ENCODE measurements at regions not wholly inside any gene's neighbourhood (a gene's known extent, or its start where the extent isn't known, plus 50 kb on each side); places are given as distances from the start of the nearest gene placed in this dataset.

- DNase-seq, result no peak
- Histone ChIP-seq H2AFZ (ENCODE audit: low read length) (no peak overlapping the region), H3K9ac (ENCODE audit: low read length) (no peak overlapping the region), H3K4me1 (ENCODE audit: low read length) (no peaks in the 10 kb centered on the region), H3K9me2 (replicated peaks; ENCODE audit: insufficient read depth, low read length) (no peaks in the 10 kb centered on the region), H3K9me3 (ENCODE audit: low read length) (no peaks in the 10 kb centered on the region), H3K27me3 (ENCODE audit: low read length) (no peaks in the 10 kb centered on the region; the same call in 1 of the 2 replicates), H3K36me3 (ENCODE audit: insufficient read depth, low read length) (no peaks in the 10 kb centered on the region), H3K27ac (ENCODE audit: low read length) (no peak overlapping the region), H4K20me1 (ENCODE audit: insufficient read depth, low read depth, low read length) (no peaks in the 10 kb centered on the region), H3K79me2 (ENCODE audit: low read length) (no peaks in the 10 kb centered on the region), H3K4me3 (ENCODE audit: low read length) (no peak overlapping the region), H3K4me2 (ENCODE audit: low read depth, low read length, poor library complexity, severe bottlenecking) (no peak overlapping the region)
Observed at GRCh38 chr20:60334911-60335310, 376.7 kb downstream of the CDH26 start.

- Histone ChIP-seq H3K27ac (ENCODE audit: low read length) (no peak overlapping the region), H3K4me1 (ENCODE audit: low read length) (no peaks in the 10 kb centered on the region)
- DNase-seq, result no peak
Observed at GRCh38 chr20:60338556-60338955, 380.3 kb downstream of the CDH26 start.

DNA sequence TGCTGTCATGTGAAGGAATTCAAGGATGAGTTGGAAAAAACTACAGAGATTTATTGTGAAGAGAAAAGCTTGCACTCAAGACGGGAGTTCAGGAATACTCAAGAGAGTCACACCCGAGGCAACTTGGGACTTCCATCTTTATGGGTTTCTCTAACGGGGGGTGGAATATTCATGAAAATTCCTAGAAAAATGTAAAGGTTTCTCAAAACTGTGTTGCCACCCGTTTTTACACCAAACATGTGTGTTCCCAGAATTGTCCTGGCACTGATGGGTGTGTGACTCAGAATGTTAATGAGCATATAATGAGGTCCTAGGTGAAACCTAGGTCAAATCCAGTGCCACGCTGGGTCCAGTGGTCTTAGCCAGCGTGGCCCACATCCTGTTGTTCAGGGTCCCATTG lies 381.5 kb downstream of the CDH26 start:
- Histone ChIP-seq H3K4me1 (ENCODE audit: low read length) (no peaks in the 10 kb centered on the region), H3K4me2 (ENCODE audit: low read depth, low read length, poor library complexity, severe bottlenecking) (no peak overlapping the region), H3K36me3 (ENCODE audit: insufficient read depth, low read length) (no peaks in the 10 kb centered on the region), H3K9me3 (ENCODE audit: low read length) (no peaks in the 10 kb centered on the region), H3K9ac (ENCODE audit: low read length) (no peak overlapping the region), H3K9me2 (replicated peaks; ENCODE audit: insufficient read depth, low read length) (no peaks in the 10 kb centered on the region), H3K4me3 (ENCODE audit: low read length) (no peak overlapping the region), H2AFZ (ENCODE audit: low read length) (no peak overlapping the region), H3K27ac (ENCODE audit: low read length) (no peak overlapping the region), H3K27me3 (ENCODE audit: low read length) (no peaks in the 10 kb centered on the region; the same call in 1 of the 2 replicates), H3K79me2 (ENCODE audit: low read length) (no peaks in the 10 kb centered on the region), H4K20me1 (ENCODE audit: insufficient read depth, low read depth, low read length) (no peaks in the 10 kb centered on the region)
- no peak for DNase-seq

More at GRCh38 chr20:60338556-60338955, 380.3 kb downstream of the CDH26 start:
- Histone ChIP-seq H3K79me2 (ENCODE audit: low read length) (no peaks in the 10 kb centered on the region), H3K36me3 (ENCODE audit: insufficient read depth, low read length) (no peaks in the 10 kb centered on the region), H3K9me2 (replicated peaks; ENCODE audit: insufficient read depth, low read length) (no peaks in the 10 kb centered on the region), H3K4me2 (ENCODE audit: low read depth, low read length, poor library complexity, severe bottlenecking) (no peak overlapping the region), H3K9ac (ENCODE audit: low read length) (no peak overlapping the region), H2AFZ (ENCODE audit: low read length) (no peak overlapping the region), H3K27me3 (ENCODE audit: low read length) (no peaks in the 10 kb centered on the region; the same call in 1 of the 2 replicates), H4K20me1 (ENCODE audit: insufficient read depth, low read depth, low read length) (no peaks in the 10 kb centered on the region), H3K9me3 (ENCODE audit: low read length) (no peaks in the 10 kb centered on the region), H3K4me3 (ENCODE audit: low read length) (no peak overlapping the region)

- Histone ChIP-seq H3K4me2 (ENCODE audit: low read depth, low read length, poor library complexity, severe bottlenecking) (no peak overlapping the region), H3K9me3 (ENCODE audit: low read length) (no peaks in the 10 kb centered on the region), H3K4me1 (ENCODE audit: low read length) (no peaks in the 10 kb centered on the region), H3K9me2 (replicated peaks; ENCODE audit: insufficient read depth, low read length) (no peaks in the 10 kb centered on the region), H2AFZ (ENCODE audit: low read length) (no peak overlapping the region), H4K20me1 (ENCODE audit: insufficient read depth, low read depth, low read length) (no peaks in the 10 kb centered on the region), H3K36me3 (ENCODE audit: insufficient read depth, low read length) (no peaks in the 10 kb centered on the region), H3K27ac (ENCODE audit: low read length) (no peak overlapping the region), H3K4me3 (ENCODE audit: low read length) (no peak overlapping the region), H3K79me2 (ENCODE audit: low read length) (no peaks in the 10 kb centered on the region), H3K9ac (ENCODE audit: low read length) (no peak overlapping the region), H3K27me3 (ENCODE audit: low read length) (no peaks in the 10 kb centered on the region; the same call in 1 of the 2 replicates)
- no peak for DNase-seq
Observed at GRCh38 chr20:60340232-60340631, 382.0 kb downstream of the CDH26 start.

GRCh38 chr20:60341062-60341461 lies 382.8 kb downstream of the CDH26 start:
- H3K9ac ChIP-seq (ENCODE audit: low read length), result no peak overlapping the region
- H3K9me3 ChIP-seq (ENCODE audit: low read length), result no peaks in the 10 kb centered on the region
- H3K79me2 ChIP-seq (ENCODE audit: low read length), result no peaks in the 10 kb centered on the region
- no peaks in the 10 kb centered on the region for H3K36me3 ChIP-seq (ENCODE audit: insufficient read depth, low read length)
- DNase-seq, result no peak
- no peak overlapping the region for H3K4me3 ChIP-seq (ENCODE audit: low read length)
- no peaks in the 10 kb centered on the region for H3K9me2 ChIP-seq (replicated peaks; ENCODE audit: insufficient read depth, low read length)
- no peak overlapping the region for H2AFZ ChIP-seq (ENCODE audit: low read length)
- no peak overlapping the region for H3K4me2 ChIP-seq (ENCODE audit: low read depth, low read length, poor library complexity, severe bottlenecking)
- H3K27ac ChIP-seq (ENCODE audit: low read length), result no peak overlapping the region
- H3K4me1 ChIP-seq (ENCODE audit: low read length), result no peaks in the 10 kb centered on the region
- no peaks in the 10 kb centered on the region for H4K20me1 ChIP-seq (ENCODE audit: insufficient read depth, low read depth, low read length)
- no peaks in the 10 kb centered on the region; the same call in 1 of the 2 replicates for H3K27me3 ChIP-seq (ENCODE audit: low read length)

GRCh38 chr20:60345106-60345505 lies 386.9 kb downstream of the CDH26 start:
- no peak overlapping the region for H3K4me2 ChIP-seq (ENCODE audit: low read depth, low read length, poor library complexity, severe bottlenecking)
- H4K20me1 ChIP-seq (ENCODE audit: insufficient read depth, low read depth, low read length), result no peaks in the 10 kb centered on the region
- H3K9ac ChIP-seq (ENCODE audit: low read length), result no peak overlapping the region
- no peaks in the 10 kb centered on the region for H3K4me1 ChIP-seq (ENCODE audit: low read length)
- no peak overlapping the region for H3K4me3 ChIP-seq (ENCODE audit: low read length)
- H2AFZ ChIP-seq (ENCODE audit: low read length), result no peak overlapping the region
- no peaks in the 10 kb centered on the region for H3K27me3 ChIP-seq (ENCODE audit: low read length)
- no peak overlapping the region for H3K27ac ChIP-seq (ENCODE audit: low read length)
- no peaks in the 10 kb centered on the region for H3K9me2 ChIP-seq (replicated peaks; ENCODE audit: insufficient read depth, low read length)
- H3K9me3 ChIP-seq (ENCODE audit: low read length), result no peaks in the 10 kb centered on the region
- no peak for DNase-seq
- no peaks in the 10 kb centered on the region for H3K79me2 ChIP-seq (ENCODE audit: low read length)
- no peaks in the 10 kb centered on the region for H3K36me3 ChIP-seq (ENCODE audit: insufficient read depth, low read length)

DNA sequence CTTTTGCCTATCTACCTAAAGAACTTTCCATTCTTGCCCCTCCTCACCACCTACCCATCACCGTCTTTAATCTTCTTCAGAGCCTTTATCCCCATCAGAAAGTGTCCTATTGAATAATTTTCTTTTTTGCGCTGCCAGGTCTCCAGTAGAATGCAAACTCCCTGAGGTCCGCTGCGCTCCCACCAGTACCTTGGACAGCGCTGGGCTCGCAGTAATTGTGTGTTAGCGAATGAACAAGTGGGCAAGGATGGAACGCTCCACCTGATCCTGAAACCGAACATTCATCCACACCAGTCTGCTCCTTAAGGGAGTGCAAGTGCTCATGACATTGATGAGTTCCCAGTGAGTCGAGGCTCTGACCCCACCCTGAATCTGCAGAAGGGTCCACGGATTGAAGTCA lies 391.2 kb downstream of the CDH26 start:
- H3K4me1 ChIP-seq (ENCODE audit: low read length), result no peaks in the 10 kb centered on the region
- H3K9me2 ChIP-seq (replicated peaks; ENCODE audit: insufficient read depth, low read length), result no peaks in the 10 kb centered on the region
- no peak overlapping the region for H3K4me3 ChIP-seq (ENCODE audit: low read length)
- no peak for DNase-seq
- no peak overlapping the region for H3K9ac ChIP-seq (ENCODE audit: low read length)
- no peaks in the 10 kb centered on the region for H3K27me3 ChIP-seq (ENCODE audit: low read length)
- H2AFZ ChIP-seq (ENCODE audit: low read length), result no peak overlapping the region
- H4K20me1 ChIP-seq (ENCODE audit: insufficient read depth, low read depth, low read length), result no peaks in the 10 kb centered on the region
- H3K4me2 ChIP-seq (ENCODE audit: low read depth, low read length, poor library complexity, severe bottlenecking), result no peak overlapping the region
- H3K9me3 ChIP-seq (ENCODE audit: low read length), result no peaks in the 10 kb centered on the region
- no peak overlapping the region for H3K27ac ChIP-seq (ENCODE audit: low read length)
- H3K79me2 ChIP-seq (ENCODE audit: low read length), result no peaks in the 10 kb centered on the region
- H3K36me3 ChIP-seq (ENCODE audit: insufficient read depth, low read length), result no peaks in the 10 kb centered on the region

GRCh38 chr20:60352017-60352416 lies 393.8 kb downstream of the CDH26 start:
- Histone ChIP-seq H3K4me3 (ENCODE audit: low read length) (no peak overlapping the region), H4K20me1 (ENCODE audit: insufficient read depth, low read depth, low read length) (no peaks in the 10 kb centered on the region), H3K4me2 (ENCODE audit: low read depth, low read length, poor library complexity, severe bottlenecking) (no peak overlapping the region), H3K9me3 (ENCODE audit: low read length) (no peaks in the 10 kb centered on the region), H3K36me3 (ENCODE audit: insufficient read depth, low read length) (no peaks in the 10 kb centered on the region), H3K79me2 (ENCODE audit: low read length) (no peaks in the 10 kb centered on the region), H3K9me2 (replicated peaks; ENCODE audit: insufficient read depth, low read length) (no peaks in the 10 kb centered on the region), H3K27me3 (ENCODE audit: low read length) (no peaks in the 10 kb centered on the region), H2AFZ (ENCODE audit: low read length) (no peak overlapping the region), H3K9ac (ENCODE audit: low read length) (no peak overlapping the region), H3K4me1 (ENCODE audit: low read length) (no peaks in the 10 kb centered on the region), H3K27ac (ENCODE audit: low read length) (no peak overlapping the region)
- no peak for DNase-seq

GRCh38 chr20:60352596-60352995 lies 394.4 kb downstream of the CDH26 start:
- H4K20me1 ChIP-seq (ENCODE audit: insufficient read depth, low read depth, low read length), result no peaks in the 10 kb centered on the region
- H2AFZ ChIP-seq (ENCODE audit: low read length), result no peak overlapping the region
- no peak overlapping the region for H3K4me2 ChIP-seq (ENCODE audit: low read depth, low read length, poor library complexity, severe bottlenecking)
- H3K9me3 ChIP-seq (ENCODE audit: low read length), result no peaks in the 10 kb centered on the region
- H3K9ac ChIP-seq (ENCODE audit: low read length), result no peak overlapping the region
- H3K27me3 ChIP-seq (ENCODE audit: low read length), result no peaks in the 10 kb centered on the region
- DNase-seq, result no peak
- no peaks in the 10 kb centered on the region for H3K79me2 ChIP-seq (ENCODE audit: low read length)
- no peak overlapping the region for H3K4me3 ChIP-seq (ENCODE audit: low read length)
- H3K4me1 ChIP-seq (ENCODE audit: low read length), result no peaks in the 10 kb centered on the region
- H3K9me2 ChIP-seq (replicated peaks; ENCODE audit: insufficient read depth, low read length), result no peaks in the 10 kb centered on the region
- H3K36me3 ChIP-seq (ENCODE audit: insufficient read depth, low read length), result no peaks in the 10 kb centered on the region
- no peak overlapping the region for H3K27ac ChIP-seq (ENCODE audit: low read length)
